Activated CD8-positive, alpha-beta memory T cell treated with anti-CD3 and anti-CD28 coated beads, Interleukin-2, amount 50 U/mL, for 1 hour (primary cell): ENCODE measurements at regions not wholly inside any gene's neighbourhood (a gene's known extent, or its start where the extent isn't known, plus 50 kb on each side); places are given as distances from the start of the nearest gene placed in this dataset.
"Not testable (repeated sequence)": the region's sequence is repeated elsewhere in the genome, so short reads cannot be mapped to it uniquely, and the experiment has no call there.

Experiments
- DNase-seq: peaks from one replicate; pipeline ENCODE4 v3.0.0-alpha.2; 2020; ENCODE audit errors: extremely low read depth

DNA sequence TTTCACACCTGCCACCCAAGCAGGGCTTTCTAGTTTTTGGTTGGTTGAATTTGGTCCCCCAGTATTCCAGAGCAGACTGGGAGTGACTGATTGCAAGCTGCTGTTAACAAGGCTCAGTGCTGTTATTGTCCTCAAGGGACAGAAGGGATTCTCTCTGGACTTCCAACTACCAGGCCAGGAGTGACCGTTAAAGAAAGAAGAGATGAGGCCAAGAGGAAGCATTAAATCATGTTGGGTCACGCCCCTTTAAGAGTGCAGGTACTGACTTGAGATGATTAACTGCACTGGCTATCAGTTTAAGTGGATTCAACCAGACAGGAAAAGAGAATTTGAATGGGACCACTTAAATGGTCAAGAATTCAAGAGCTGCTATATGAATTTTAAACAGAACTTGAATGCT, 220.8 kb upstream of the PCSK5 start:
- no peak for DNase-seq

DNA sequence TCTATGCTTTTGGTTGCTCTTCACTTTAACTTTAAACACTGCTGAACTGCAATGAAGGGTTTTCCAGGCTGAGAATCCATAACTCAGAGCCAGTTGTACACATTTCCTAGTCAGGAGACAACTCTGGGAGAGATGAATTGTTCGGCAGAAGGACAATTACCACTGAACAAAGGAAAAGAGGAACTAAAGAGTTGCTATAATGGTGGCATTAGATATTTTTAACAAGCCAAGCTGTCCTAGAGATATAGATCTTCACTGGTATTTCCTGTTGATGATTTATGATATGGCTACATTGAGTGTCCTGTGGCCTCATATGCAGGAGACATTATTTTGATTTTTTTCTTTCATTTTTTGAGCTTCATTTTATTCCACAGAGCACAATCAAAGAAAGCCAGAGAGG, 219.1 kb upstream of the PCSK5 start:
- DNase-seq, result no peak

GRCh38 chr9:75672478-75672877, 218.0 kb upstream of the PCSK5 start:
- no peak for DNase-seq

- DNase-seq, result no peak
Measured at GRCh38 chr9:75683591-75683990, 206.9 kb upstream of the PCSK5 start.

- no peak for DNase-seq
Measured at GRCh38 chr9:75685062-75685461, 205.4 kb upstream of the PCSK5 start.

DNA sequence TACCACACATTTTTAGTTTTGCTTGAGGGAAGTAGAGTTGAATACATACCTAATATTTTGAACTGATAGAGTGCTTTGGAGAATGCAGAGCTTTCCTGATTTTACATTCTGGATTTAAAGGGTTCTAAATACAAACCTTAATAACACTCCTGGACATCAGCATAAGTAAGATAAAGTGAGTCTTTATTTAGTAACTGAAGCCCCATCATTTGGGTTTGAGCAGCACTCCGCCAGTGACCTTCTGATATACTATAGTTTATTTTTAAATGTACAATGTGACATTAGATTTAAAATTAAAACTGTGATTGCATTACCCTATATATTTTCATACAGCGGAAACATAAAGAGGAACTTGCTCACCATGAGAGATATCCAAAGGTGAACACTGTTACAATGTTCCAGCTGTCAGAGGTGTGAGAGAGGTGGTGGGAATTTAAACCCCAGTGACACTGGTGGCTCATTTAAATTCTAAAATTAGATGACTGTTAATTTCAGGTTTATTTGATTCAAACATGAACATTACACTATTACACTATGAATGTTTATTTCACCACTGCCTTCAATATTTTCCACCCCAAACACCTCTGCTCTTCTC, 203.0 kb upstream of the PCSK5 start:
- DNase-seq, result no peak

DNA sequence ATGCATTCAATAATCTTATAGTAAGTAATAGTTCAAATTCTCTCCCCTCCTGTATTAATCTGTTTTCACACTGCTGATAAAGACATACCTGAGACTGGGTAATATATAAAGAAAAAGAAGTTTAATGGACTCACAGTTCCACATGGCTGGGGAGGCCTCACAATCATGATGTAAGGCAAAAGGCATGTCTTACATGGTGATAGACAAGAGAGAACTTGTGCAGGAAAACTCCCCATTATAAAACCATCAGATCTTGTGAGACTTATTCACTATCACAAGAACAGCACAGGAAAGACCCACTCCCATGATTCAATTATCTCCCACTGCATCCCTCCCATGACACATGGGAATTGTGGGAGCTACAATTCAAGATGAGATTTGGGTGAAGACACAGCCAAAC, 199.9 kb upstream of the PCSK5 start:
- not testable (repeated sequence) for DNase-seq

DNA sequence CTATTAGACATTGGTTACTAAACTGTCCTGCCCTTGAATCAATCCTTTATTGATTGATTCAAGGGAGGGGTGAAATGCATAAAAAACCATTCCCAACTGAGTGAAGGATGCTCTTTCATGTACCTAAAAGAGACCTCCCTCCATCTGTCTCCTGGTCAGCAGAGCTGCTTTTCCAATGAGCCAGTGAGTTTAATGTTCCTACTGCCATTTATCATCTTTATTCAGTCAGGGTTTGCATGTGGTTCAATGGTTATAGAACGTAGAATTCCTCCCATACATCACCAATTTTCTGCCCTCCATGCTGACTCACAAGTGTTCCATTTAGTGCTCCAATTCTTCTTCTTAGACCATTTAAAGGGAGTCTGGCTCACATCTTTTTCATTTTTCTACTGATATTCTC, 199.1 kb upstream of the PCSK5 start:
- DNase-seq, result no peak

DNA sequence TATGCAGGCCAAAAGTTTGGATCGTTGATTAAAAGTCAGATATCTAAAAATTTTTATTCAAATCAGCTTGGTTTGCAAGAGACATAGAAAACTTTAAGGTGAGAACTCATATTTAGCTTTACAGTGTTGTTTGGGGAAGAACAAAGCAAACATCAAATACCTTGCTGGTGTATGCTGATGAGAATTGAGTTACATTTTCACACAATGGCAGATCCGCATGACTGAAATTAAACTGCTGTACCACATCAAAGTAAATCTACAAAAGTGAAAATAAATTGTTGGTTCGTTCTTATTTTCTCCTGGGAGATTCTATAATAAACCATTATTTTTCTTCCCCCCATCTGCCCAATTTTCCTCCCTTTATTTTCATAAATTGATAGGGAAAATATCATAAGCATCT, 198.2 kb upstream of the PCSK5 start:
- DNase-seq, result no peak

GRCh38 chr9:75695921-75696320, 194.6 kb upstream of the PCSK5 start:
- DNase-seq, result no peak

- DNase-seq, result no peak
Measured at GRCh38 chr9:75699017-75699416, 191.5 kb upstream of the PCSK5 start.

GRCh38 chr9:75699625-75700251, 190.7 kb upstream of the PCSK5 start:
- DNase-seq, result no peak

DNA sequence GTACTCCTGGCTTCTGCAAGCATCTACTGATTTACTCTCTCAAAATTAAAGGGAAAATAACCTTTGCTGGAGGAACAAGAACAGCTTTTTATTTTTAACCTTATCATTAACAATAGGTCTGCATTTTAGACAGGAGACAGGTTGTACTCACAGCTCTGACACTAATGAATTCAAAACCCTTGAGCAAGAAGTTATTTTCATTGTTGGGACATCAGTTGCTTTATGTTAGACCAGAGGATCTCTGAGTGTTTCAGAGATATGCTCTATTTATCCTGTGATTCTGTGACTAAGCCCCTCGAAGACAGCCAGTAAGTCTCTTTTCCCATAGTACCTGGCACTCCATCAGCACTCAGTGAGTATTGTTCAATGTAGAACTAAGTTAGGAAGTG, 190.2 kb upstream of the PCSK5 start:
- DNase-seq, result no peak

DNA sequence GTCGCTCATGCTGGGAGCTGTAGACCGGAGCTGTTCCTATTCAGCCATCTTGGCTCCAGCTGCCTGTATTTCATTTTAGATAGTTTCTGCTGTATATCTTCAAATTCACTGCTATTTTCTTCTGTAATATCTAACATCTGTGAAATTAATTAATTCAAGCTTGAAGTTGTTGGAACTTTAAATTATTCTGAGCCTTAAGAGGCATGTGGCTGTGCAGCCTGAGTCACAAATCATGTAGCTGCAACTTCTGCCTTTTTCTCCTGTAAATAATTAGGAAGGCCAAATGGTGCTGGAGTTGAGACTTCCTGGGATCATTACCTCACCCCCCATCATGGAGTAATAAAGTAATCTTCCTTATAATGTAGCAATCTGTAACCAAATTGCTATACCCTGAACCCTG, 183.3 kb upstream of the PCSK5 start:
- DNase-seq, result no peak

GRCh38 chr9:75709698-75710097, 180.8 kb upstream of the PCSK5 start:
- DNase-seq, result no peak

- no peak for DNase-seq
Measured at GRCh38 chr9:75712700-75713099, 177.8 kb upstream of the PCSK5 start.

DNA sequence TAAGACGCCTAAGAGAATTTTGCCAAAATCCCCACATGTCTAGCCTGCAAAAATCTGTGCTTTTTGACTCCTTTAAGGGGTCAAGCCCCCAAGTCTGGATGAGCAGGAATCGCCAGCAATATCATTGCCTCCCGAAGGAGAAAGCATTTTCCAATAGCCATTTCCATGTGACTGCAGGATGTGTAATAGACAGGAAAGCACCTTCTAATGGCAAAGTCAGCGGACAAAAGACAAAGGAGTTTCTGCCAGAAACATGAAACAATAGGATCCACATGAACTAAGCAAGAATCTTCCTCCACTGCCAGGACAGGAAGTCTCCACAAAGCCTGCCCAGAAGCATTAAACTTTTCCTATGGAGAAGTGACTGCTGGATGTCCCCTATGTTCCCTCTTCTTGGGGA, 177.1 kb upstream of the PCSK5 start:
- no peak for DNase-seq

DNA sequence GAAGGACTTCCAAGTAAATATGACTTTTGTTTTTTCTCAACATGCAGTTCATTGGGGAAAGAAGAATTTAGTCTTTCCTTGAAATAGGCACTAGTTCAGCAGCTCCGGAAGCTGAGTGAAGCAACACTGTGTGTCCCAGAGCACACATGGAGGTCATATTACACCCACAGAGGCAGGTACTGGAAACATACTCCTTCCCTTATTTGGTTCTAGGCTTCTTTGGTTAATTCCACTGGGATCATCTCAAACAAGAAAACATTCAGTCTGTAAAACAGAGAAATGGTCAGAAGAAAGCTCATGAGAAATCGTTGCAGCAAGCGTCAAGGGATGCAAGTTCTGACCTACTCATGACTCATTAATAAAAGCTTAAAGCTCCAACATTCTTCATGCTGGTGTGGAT, 175.1 kb upstream of the PCSK5 start:
- DNase-seq, result no peak

DNA sequence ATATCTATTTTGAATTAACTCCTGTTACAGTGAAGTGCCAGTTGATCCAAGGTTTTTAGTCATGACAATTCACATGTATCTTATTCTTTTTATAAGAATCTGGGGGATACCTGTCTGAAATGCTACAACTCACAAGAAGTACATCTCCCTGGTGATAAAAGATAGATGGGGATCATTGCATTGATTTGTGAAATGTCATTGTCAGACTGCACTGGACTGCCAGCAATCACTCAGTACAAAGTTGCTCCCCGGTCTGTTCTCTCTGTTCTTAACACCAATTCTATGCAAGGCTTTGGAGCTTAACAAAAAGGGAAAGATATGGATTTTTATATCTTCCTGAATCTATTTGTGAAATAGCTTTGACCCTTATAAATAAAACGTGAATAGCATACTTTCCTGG, 171.8 kb upstream of the PCSK5 start:
- no peak for DNase-seq

DNA sequence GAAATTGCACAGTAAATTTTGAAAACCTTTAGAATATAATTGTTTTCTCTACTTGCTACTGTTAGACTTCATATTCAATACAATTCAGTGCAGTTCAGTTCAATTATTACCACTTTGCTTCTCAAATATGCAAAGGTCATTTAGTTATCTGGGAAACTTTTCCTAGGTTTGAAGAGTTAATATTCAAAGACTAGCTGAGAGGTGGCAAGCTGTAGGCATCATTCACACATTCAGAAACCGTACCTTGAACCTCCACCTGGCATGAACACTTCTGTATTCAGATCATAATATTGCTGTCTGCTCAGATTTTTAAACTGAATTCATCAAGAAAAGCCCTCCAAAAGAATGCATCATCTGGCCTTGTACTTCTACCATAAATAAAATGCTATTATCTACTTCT, 162.1 kb upstream of the PCSK5 start:
- DNase-seq, result no peak

DNA sequence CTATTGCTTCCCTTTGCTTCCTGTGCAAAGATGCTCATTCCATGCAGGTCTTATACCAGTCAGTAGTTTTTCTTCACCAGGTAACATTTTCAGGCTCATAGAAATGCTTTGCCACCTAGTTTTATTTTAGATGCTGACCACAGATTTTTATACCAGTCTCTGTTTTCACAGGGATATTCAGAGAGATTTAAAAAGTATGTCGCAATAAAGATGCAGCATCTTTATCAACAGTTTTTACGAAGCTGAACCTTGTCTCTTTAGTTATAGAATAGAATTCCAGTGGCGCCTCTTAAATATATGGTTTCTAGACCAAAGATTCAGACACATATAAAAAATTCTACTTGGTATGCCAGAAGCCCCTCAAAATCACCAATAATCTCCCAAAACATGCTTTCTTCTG, 155.7 kb upstream of the PCSK5 start:
- no peak for DNase-seq

DNA sequence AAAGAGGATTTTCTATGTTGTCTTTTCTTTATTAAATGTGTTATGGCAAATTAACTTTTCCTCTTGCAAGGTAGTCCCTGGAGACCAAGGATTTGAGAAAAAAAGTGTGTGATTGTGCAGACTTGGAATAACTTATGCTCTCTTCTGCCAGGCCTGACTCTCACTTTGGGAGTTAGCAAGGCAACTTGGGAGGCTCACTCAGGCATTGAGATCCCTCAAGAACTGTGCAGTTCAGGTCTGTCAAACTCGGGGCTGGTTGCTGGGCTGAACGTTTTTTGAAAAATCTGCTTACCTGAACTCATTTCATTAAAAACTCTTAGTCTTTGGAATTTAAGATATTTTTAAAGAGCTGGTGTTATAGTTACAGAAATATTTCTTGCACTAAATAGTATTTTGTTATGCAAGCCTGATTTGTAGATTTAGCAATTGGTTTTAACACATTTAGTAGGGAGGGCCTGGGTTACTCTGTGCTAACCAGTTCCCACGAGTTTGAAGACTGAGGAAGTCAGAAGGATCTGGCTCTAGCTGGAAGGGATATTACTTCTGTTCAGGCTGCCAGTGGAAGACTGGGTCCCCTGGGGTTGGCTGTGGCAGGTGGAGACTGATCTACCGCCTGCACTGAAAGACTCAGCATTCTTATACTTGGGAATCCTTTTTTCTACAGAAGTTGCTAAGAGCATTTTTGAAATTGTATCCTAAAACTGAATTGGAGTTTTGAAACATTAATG, 150.4 kb upstream of the PCSK5 start:
- DNase-seq, result no peak

DNA sequence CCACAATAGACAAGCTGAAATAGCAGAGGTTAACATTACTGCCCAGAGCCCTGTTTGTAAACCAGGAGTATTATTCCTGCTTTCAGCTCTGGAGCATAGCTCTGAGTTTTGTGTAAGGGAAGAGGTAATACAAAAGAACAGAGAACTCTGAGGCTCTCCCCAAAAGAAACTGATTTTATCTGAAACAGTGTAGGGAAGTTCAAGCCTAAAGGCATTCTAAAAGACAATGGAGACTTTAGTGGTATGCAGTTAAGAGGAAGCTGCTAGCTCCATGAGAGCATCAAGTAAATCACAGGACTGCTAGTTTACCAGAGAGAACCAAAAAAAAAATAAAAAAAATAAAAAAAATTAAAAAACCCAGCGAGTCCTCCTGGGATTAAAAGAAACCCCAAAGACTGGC, 146.6 kb upstream of the PCSK5 start:
- no peak for DNase-seq

GRCh38 chr9:75754080-75754479, 136.4 kb upstream of the PCSK5 start:
- DNase-seq, result no peak
